HG02840 (cell line): ENCODE measurements at regions not wholly inside any gene's neighbourhood (a gene's known extent, or its start where the extent isn't known, plus 50 kb on each side); places are given as distances from the start of the nearest gene placed in this dataset.

ENCODE experiments used
- ATAC-seq: cut with Tn5 transposase; IDR thresholded peaks from one replicate; pipeline ENCODE4 v1.9.1; 2021; ENCODE audit warnings: mild to moderate bottlenecking, moderate library complexity, moderate number of reproducible peaks; ENCODE audit not compliant: unreplicated experiment, low FRiP score

GRCh38 chr3:24829629-24830229 is 335.1 kb upstream of the THRB start:
- ATAC-seq, result no peak

GRCh38 chr3:24830230-24831152 is 335.8 kb upstream of the THRB start:
- no peak for ATAC-seq

GRCh38 chr3:24831221-24831620 is 336.6 kb upstream of the THRB start:
- ATAC-seq, result no peak

- no peak for ATAC-seq
These were observed 338.2 kb upstream of the THRB start for GRCh38 chr3:24832891-24833290.

- no peak for ATAC-seq
These were observed 339.8 kb upstream of the THRB start for GRCh38 chr3:24834442-24834841.

- no peak for ATAC-seq
These were observed 340.9 kb upstream of the THRB start for GRCh38 chr3:24835510-24835909.

- ATAC-seq, result no peak
These were observed 343.0 kb upstream of the THRB start for GRCh38 chr3:24837601-24838000.

- ATAC-seq, result no peak
These were observed 343.9 kb upstream of the THRB start for GRCh38 chr3:24838533-24838932.

- ATAC-seq, result no peak
These were observed 349.3 kb upstream of the THRB start for GRCh38 chr3:24843955-24844354.

GRCh38 chr3:24845524-24846155 is 351.0 kb upstream of the THRB start:
- no peak for ATAC-seq

GRCh38 chr3:24846286-24846860 is 351.7 kb upstream of the THRB start:
- no peak for ATAC-seq

GRCh38 chr3:24850245-24850644 is 355.6 kb upstream of the THRB start:
- ATAC-seq, result no peak

GRCh38 chr3:24853685-24854490 is 359.2 kb upstream of the THRB start:
- ATAC-seq, result no peak

- no peak for ATAC-seq
These were observed 360.1 kb upstream of the THRB start for GRCh38 chr3:24854748-24855147.

GRCh38 chr3:24857945-24858344 is 363.3 kb upstream of the THRB start:
- ATAC-seq, result no peak

GRCh38 chr3:24863215-24863614 is 368.6 kb upstream of the THRB start:
- no peak for ATAC-seq

GRCh38 chr3:24867783-24868182 is 373.1 kb upstream of the THRB start:
- no peak for ATAC-seq

GRCh38 chr3:24881239-24881638 is 386.6 kb upstream of the THRB start:
- ATAC-seq, result no peak

- ATAC-seq, result no peak
These were observed 391.9 kb upstream of the THRB start for GRCh38 chr3:24886501-24886900.

- no peak for ATAC-seq
These were observed 395.4 kb upstream of the THRB start for GRCh38 chr3:24890012-24890411.
